HuH-7 (cell line): ENCODE measurements at regions not wholly inside any gene's neighbourhood (a gene's known extent, or its start where the extent isn't known, plus 50 kb on each side); places are given as distances from the start of the nearest gene placed in this dataset.
"Not testable (repeated sequence)": the region's sequence is repeated elsewhere in the genome, so short reads cannot be mapped to it uniquely, and the experiment has no call there.

Experiments used
- DNase-seq: peaks from one replicate; pipeline ENCODE4 v3.0.0; 2011; ENCODE audit warnings: low spot score

GRCh38 chr10:30170814-30171213, 111.4 kb upstream of the JCAD start:
- no peak for DNase-seq

GRCh38 chr10:30170146-30170545, 110.8 kb upstream of the JCAD start:
- no peak for DNase-seq

GRCh38 chr10:30169342-30169741, 110.0 kb upstream of the JCAD start:
- no peak for DNase-seq

- no peak for DNase-seq
Measured at GRCh38 chr10:30166929-30167328, 107.5 kb upstream of the JCAD start.

- not testable (repeated sequence) for DNase-seq
Measured at GRCh38 chr10:30163410-30163809, 104.0 kb upstream of the JCAD start.

GRCh38 chr10:30162796-30163195, 103.4 kb upstream of the JCAD start:
- DNase-seq, result not testable (repeated sequence)

DNA sequence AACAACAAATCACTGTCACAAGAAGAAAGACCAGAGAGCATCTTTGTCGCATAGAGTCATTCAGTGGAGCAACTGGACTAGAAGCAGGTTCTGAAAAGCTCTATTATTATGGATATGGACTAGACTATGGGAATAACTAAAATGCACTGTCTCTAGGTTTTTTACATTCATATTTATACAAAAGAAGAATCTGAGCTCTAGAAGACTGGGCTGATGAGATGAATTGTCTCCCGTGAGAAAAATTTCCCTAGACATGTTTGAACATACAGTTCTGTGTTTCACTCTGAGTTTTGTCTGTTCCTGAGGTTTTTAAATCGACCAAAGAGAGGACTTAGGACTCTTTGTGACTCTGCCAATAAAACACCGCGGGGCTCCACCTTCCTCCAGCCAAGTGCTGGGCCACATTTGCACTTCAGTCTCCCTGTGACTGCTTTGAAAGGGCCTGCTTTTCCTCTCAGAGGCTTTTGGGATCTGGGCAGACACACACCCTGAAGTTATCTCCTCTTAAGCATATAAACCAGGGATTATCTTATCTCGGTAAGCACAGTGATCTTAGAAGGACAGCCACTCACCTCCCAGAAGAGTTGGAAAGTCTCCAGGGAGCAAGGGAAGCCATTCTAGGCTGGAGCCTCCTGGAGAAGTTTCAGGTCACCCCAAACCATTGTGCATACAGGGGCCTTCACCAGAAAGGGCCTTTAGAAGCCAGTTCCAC, 101.0 kb upstream of the JCAD start:
- DNase-seq, result peak; percentile 61

DNA sequence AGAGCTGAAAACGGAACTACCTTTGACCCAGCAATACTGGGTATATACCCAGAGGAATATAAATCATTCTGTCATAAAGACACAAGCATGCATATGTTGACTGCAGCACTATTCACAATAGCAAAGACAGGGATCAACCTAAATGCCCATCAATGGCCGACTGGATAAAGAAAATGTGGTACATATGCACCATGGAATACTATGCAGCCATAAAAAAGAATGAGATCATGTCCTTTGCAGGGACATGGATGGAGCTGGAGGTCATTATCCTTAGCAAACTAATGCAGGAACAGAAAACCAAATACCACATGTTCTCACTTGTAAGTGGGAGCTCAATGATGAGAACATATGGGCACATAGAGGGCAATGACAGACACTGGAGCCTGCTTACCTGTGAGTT, 100.2 kb upstream of the JCAD start:
- DNase-seq, result not testable (repeated sequence)

GRCh38 chr10:30158325-30158960, 99.1 kb upstream of the JCAD start:
- no peak for DNase-seq

GRCh38 chr10:30155401-30155800, 96.0 kb upstream of the JCAD start:
- no peak for DNase-seq

DNA sequence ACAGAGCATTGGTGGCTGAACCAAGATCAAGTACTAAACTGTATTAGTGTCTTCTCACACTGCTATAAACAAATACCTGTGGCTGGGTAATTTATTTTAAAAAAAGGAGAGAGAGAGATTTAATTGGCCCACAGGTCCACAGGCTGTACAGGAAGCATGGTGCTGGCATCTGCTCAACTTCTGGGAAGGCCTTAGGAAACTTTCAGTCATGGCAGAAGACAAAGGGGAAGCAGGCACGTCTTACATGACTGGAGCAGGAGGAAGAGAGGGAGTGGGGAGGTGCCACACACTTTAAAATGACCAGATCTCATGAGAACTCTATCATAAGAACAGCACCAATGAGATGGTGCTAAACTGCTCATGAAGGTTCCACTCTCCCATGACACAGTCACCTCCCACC, 95.2 kb upstream of the JCAD start:
- no peak for DNase-seq

- no peak for DNase-seq
Measured at GRCh38 chr10:30154126-30154525, 94.7 kb upstream of the JCAD start.

- no peak for DNase-seq
Measured at GRCh38 chr10:30151581-30152389, 92.4 kb upstream of the JCAD start.

DNA sequence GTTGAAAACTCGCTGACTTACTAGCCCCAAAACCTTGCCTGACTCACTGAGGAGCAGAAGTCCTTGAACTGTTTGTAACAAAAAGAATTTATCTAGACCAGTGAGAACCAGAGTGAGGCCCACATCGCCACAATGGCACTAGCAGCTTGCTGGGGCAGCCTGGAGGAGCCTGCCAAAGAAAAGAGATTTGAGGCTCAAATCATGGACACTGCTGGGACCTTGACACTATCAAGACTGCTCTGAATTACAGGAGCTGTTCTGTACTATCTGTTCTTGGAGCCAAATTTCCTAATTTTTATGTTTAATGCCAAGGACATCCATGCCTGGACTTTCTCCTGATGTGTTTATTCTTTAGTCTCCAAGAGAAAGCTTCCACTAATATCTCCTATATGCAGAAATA, 82.0 kb upstream of the JCAD start:
- no peak for DNase-seq

DNA sequence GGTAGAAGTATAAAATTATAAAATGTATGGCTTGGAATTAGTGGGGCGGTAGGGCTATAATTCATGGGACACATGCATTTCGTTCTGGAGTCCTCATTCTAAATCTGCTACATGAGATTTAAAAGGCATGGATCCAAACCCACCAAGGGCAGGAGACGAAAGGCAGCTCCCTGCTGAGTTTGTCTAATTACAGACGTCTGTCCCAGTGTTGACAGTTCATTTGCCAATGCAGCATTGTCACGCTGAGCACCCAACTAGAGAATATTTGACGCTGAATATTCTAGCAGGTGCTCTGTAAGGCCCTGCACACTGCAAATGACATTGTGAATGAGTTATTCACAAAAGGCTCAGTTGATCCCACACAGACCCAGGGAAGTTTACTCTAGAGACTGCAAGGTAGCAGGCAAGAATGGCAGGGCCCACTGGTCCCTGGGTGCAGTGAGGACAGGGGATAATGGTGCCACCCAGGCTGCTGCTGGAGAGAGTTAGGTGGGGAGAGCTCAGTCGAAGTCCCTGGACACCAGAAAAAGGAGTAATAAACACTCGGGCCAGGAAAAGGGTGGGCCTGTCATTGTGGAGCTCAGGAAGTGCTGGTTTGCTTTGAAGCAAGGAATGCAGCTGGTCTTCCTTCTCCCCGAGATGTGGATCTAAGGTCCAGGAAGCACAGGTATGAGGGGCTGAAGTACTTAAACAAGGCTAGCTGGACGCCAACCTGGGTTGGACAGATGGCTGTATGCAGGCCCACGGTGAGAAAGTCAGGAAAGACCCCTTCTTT, 75.0 kb upstream of the JCAD start:
- no peak for DNase-seq

GRCh38 chr10:30133198-30133597, 73.8 kb upstream of the JCAD start:
- DNase-seq, result no peak

GRCh38 chr10:30131369-30131768, 72.0 kb upstream of the JCAD start:
- not testable (repeated sequence) for DNase-seq

DNA sequence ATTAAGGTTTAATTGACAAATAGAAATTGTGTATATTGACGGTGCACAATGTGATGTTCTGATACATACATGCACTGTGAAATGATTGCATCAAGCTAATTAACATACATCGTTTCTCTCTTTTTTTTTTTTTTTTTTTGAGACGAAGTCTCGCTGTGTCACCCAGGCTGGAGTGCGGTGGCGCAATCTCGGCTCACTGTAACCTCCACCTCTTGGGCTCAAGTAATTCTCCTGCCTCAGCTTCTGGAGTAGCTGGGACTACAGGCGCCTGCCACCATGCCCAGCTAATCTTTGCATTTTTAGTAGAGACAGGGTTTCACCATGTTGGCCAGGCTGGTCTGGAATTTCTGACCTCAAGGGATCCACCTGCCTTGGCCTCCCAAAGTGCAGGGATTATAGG, 69.9 kb upstream of the JCAD start:
- DNase-seq, result not testable (repeated sequence)

- no peak for DNase-seq
Measured at GRCh38 chr10:30127120-30127541, 67.7 kb upstream of the JCAD start.

DNA sequence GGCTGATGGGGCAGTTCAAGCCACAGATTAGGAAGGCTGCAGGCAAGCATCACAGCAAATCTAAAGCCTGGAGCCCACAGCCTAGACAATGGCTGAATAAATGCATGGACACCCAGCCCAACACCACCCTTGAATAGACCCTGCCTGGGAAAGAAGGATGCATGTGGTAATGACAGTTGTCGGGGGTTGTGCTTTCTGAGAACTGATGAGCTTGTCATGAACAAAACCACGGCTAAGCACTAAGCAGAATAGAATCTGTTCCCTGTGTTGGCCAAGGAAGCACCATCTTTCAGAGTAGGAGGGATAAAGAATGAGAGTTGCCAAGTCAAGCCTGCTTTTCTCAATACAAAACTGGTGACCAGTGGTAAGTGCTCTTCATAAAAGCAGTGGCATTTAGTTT, 66.1 kb upstream of the JCAD start:
- no peak for DNase-seq

DNA sequence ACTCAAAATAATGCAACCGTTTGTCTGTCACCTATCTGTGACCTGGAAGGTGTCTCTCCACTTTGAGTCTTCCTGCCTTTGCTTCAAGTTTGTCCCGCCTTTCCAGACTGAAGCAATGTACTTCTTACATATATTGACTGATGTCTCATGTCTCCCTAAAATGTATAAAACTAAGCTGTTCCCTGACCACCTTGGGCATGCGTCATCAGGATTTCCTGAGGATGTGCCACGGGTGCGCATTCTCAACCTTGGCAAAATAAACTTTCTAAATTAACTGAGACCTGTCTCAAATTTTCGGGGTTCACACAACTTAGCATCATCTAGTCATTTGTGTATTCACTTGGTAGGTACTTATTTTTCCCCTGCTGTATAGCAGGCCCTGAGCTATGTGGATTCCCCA, 65.3 kb upstream of the JCAD start:
- DNase-seq, result no peak

DNA sequence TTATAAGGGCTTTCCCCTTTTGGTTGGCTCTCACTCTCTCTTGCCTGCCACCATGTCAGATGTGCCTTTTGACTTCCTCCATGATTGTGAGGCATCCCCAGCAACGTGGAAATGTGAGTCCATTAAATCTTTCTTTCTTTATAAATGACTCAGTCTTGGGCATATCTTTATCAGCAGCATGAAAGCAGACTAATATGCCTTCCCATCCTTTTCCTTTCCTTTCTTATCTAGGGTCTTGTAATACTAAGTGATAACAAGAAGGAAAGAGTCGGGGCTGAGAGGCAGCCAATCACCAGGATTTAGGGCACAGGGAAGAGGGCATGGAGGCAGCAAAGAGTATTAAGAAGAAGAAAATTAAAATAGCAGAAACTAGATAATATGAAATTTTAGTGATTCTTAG, 62.0 kb upstream of the JCAD start:
- DNase-seq, result no peak
